ENCODE measurements at regions not wholly inside any gene's neighbourhood (a gene's known extent, or its start where the extent isn't known, plus 50 kb on each side); places are given as distances from the start of the nearest gene placed in this dataset.
A peak's percentile ranks its signal among the peaks of the same experiment; 100 is the strongest.

- no peak overlapping the region for H3K4me3 ChIP-seq (replicated peaks in 1 of 2; ENCODE audit: low read depth in 2 of 2, low read length in 2 of 2)
- no peak for DNase-seq (ENCODE audit: low read depth in 2 of 2)
- TF ChIP-seq, protein P1, sequence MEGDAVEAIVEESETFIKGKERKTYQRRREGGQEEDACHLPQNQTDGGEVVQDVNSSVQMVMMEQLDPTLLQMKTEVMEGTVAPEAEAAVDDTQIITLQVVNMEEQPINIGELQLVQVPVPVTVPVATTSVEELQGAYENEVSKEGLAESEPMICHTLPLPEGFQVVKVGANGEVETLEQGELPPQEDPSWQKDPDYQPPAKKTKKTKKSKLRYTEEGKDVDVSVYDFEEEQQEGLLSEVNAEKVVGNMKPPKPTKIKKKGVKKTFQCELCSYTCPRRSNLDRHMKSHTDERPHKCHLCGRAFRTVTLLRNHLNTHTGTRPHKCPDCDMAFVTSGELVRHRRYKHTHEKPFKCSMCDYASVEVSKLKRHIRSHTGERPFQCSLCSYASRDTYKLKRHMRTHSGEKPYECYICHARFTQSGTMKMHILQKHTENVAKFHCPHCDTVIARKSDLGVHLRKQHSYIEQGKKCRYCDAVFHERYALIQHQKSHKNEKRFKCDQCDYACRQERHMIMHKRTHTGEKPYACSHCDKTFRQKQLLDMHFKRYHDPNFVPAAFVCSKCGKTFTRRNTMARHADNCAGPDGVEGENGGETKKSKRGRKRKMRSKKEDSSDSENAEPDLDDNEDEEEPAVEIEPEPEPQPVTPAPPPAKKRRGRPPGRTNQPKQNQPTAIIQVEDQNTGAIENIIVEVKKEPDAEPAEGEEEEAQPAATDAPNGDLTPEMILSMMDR (IDR thresholded peaks at IDR 0.05; ENCODE audit: low read depth, low read length): no peak
Measured at GRCh38 chr13:40127925-40128324, 472.5 kb downstream of the COG6 start.

DNA sequence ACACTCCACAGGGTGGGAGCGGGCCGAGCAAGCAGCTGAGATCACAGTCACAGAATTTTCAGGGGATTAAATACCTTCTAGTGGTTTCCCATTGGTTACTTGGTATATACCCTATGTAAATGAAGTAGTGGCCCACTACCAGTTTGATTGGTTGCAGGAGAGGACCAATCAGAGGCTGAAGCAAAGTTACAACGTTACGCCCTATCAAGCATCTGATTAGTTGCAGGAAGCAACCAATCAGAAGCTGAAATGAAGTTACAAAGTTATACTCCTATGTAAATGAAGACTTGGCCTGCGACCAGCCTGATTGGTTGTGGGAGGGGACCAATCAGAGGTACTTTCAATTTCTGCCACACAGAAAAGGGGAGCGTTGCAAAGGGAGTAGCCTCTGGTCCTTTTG, 474.0 kb downstream of the COG6 start:
- DNase-seq (ENCODE audit: low read depth in 2 of 2): no peak
- TF ChIP-seq, protein P1 (IDR thresholded peaks at IDR 0.05; ENCODE audit: low read depth, low read length): no peak
- H3K4me3 ChIP-seq (replicated peaks in 1 of 2; ENCODE audit: low read depth in 2 of 2, low read length in 2 of 2): no peak overlapping the region

- TF ChIP-seq, protein P1 (IDR thresholded peaks at IDR 0.05; ENCODE audit: low read depth, low read length): no peak
- H3K4me3 ChIP-seq (replicated peaks in 1 of 2; ENCODE audit: low read depth in 2 of 2, low read length in 2 of 2): no peak overlapping the region
- peak; percentile 59 to 92 for DNase-seq (ENCODE audit: low read depth in 2 of 2)
Measured at GRCh38 chr13:40130871-40131636, 475.6 kb downstream of the COG6 start.

DNA sequence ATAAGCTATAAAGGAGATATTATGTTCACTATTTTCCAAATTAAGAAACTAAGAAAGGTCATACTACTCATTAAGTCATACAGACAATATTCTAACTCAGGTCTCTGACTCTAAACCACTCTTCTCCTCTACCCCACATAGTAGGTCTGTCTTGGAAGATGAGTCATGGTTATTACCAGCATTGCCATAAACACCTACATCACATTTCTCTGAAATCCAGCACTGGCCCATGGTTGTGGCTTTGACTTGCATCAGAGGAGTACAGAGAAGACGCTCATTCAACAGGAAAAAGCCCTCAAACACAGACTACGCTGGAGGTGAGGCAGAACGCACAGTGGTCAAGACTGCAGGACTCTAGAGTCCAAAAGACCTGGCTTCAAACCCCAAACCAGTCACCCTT, 476.8 kb downstream of the COG6 start:
- TF ChIP-seq, protein P1 (IDR thresholded peaks at IDR 0.05; ENCODE audit: low read depth, low read length): no peak
- no peak for DNase-seq (ENCODE audit: low read depth in 2 of 2)
- H3K4me3 ChIP-seq (replicated peaks in 1 of 2; ENCODE audit: low read depth in 2 of 2, low read length in 2 of 2): no peak overlapping the region

DNA sequence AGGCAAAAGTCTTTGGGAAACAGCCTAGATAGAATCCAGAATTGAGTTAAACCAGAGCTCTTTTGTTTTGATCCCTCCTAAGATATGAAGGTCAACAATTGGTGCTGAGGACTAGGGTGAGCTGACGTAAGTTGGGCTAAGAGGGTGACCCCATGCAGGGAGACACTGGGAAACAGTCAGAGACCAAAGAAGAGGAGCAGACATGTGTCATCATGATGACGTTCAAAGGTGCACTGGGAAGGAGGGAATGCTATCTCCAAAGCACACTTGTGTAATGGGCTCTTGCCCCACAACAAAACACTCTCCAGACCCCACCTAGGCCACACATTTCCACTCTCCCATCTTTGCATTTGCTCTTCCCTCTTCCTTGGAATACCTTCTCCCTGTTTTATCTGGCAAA, 481.4 kb downstream of the COG6 start:
- no peak overlapping the region for H3K4me3 ChIP-seq (replicated peaks in 1 of 2; ENCODE audit: low read depth in 2 of 2, low read length in 2 of 2)
- DNase-seq (ENCODE audit: low read depth in 2 of 2): no peak
- TF ChIP-seq, protein P1 (IDR thresholded peaks at IDR 0.05; ENCODE audit: low read depth, low read length): no peak

DNA sequence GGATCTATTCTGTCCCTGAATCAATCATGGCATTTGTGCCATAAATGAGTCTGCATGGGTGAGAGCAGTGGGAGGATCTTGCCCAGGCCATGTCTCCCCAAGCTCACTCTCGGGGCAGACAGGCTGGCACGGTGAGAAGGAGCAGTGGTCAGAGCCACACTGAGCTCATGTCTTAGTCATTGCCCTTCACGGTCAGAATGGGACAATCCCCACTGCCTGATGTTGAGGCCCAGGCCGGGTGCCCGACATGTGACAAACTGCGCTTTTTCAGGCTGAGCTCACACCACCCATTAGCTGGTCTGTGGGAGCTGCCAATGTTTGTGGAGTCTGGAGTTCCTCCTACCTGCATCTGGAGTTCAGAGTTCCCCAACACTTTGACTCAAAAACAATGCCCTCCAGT, 481.9 kb downstream of the COG6 start:
- TF ChIP-seq, protein P1 (IDR thresholded peaks at IDR 0.05; ENCODE audit: low read depth, low read length): no peak
- DNase-seq (ENCODE audit: low read depth in 2 of 2): no peak
- no peak overlapping the region for H3K4me3 ChIP-seq (replicated peaks in 1 of 2; ENCODE audit: low read depth in 2 of 2, low read length in 2 of 2)

Data from cardiac fibroblast (primary cell).